ENCODE measurements at regions not wholly inside any gene's neighbourhood (a gene's known extent, or its start where the extent isn't known, plus 50 kb on each side); places are given as distances from the start of the nearest gene placed in this dataset.
"Not testable (repeated sequence)": the region's sequence is repeated elsewhere in the genome, so short reads cannot be mapped to it uniquely, and the experiment has no call there.

- CTCF ChIA-PET = no interaction called here
- Histone ChIP-seq H3K4me1 (ENCODE audit: control extremely low read depth in 1 of 4, control insufficient read depth in 4 of 4, insufficient read depth in 4 of 4, low read length in 3 of 4) (no peaks in the 10 kb centered on the region), H3K27ac (ENCODE audit: insufficient read depth in 1 of 2, low read depth in 1 of 2, low read length in 2 of 2, poor library complexity in 1 of 2, severe bottlenecking in 2 of 2) (no peak overlapping the region), H3K36me3 (ENCODE audit: control insufficient read depth in 4 of 4, insufficient read depth in 4 of 4, low read length in 3 of 4) (no peaks in the 10 kb centered on the region), H3K9me3 (ENCODE audit: control extremely low read depth in 1 of 5, control insufficient read depth in 4 of 5, insufficient read depth in 2 of 5, low read depth in 1 of 5, low read length in 4 of 5) (no peaks in the 10 kb centered on the region), H3K27me3 (replicated peaks in 2 of 5; ENCODE audit: control insufficient read depth in 4 of 5, insufficient read depth in 5 of 5, low read length in 4 of 5) (no peaks in the 10 kb centered on the region), H3K4me3 (ENCODE audit: control insufficient read depth in 1 of 7, extremely low read depth in 1 of 7, insufficient read depth in 4 of 7, low read depth in 2 of 7, low read length in 6 of 7) (no peak overlapping the region)
- DNase-seq = no peak
- WGBS (ENCODE audit: insufficient coverage) = 100% methylated on average over 3 of the region's 3 CpGs
- POLR2A ChIA-PET = no interaction called here
Observed at GRCh38 chr18:45342653-45343052, 272.6 kb upstream of the SLC14A2 start.

- H3K27ac ChIP-seq (ENCODE audit: insufficient read depth in 1 of 2, low read depth in 1 of 2, low read length in 2 of 2, poor library complexity in 1 of 2, severe bottlenecking in 2 of 2) = no peak overlapping the region
- no CpG with 5 or more reads among the region's 5 CpGs for WGBS (ENCODE audit: insufficient coverage)
- H3K36me3 ChIP-seq (ENCODE audit: control insufficient read depth in 4 of 4, insufficient read depth in 4 of 4, low read length in 3 of 4) = no peaks in the 10 kb centered on the region
- no peak for DNase-seq
- H3K4me1 ChIP-seq (ENCODE audit: control extremely low read depth in 1 of 4, control insufficient read depth in 4 of 4, insufficient read depth in 4 of 4, low read length in 3 of 4) = no peaks in the 10 kb centered on the region
- no peaks in the 10 kb centered on the region for H3K9me3 ChIP-seq (ENCODE audit: control extremely low read depth in 1 of 5, control insufficient read depth in 4 of 5, insufficient read depth in 2 of 5, low read depth in 1 of 5, low read length in 4 of 5)
- POLR2A ChIA-PET = no interaction called here
- H3K27me3 ChIP-seq (replicated peaks in 2 of 5; ENCODE audit: control insufficient read depth in 4 of 5, insufficient read depth in 5 of 5, low read length in 4 of 5) = no peaks in the 10 kb centered on the region
- H3K4me3 ChIP-seq (ENCODE audit: control insufficient read depth in 1 of 7, extremely low read depth in 1 of 7, insufficient read depth in 4 of 7, low read depth in 2 of 7, low read length in 6 of 7) = no peak overlapping the region
- CTCF ChIA-PET = no interaction called here
Observed at GRCh38 chr18:45343365-45343764, 271.9 kb upstream of the SLC14A2 start.

GRCh38 chr18:45344680-45345079 is 270.6 kb upstream of the SLC14A2 start:
- DNase-seq; H3K9me3 ChIP-seq (ENCODE audit: control extremely low read depth in 1 of 5, control insufficient read depth in 4 of 5, insufficient read depth in 2 of 5, low read depth in 1 of 5, low read length in 4 of 5); POLR2A ChIA-PET; H3K27me3 ChIP-seq (replicated peaks in 2 of 5; ENCODE audit: control insufficient read depth in 4 of 5, insufficient read depth in 5 of 5, low read length in 4 of 5); H3K27ac ChIP-seq (ENCODE audit: insufficient read depth in 1 of 2, low read depth in 1 of 2, low read length in 2 of 2, poor library complexity in 1 of 2, severe bottlenecking in 2 of 2); H3K4me1 ChIP-seq (ENCODE audit: control extremely low read depth in 1 of 4, control insufficient read depth in 4 of 4, insufficient read depth in 4 of 4, low read length in 3 of 4); H3K4me3 ChIP-seq (ENCODE audit: control insufficient read depth in 1 of 7, extremely low read depth in 1 of 7, insufficient read depth in 4 of 7, low read depth in 2 of 7, low read length in 6 of 7); H3K36me3 ChIP-seq (ENCODE audit: control insufficient read depth in 4 of 4, insufficient read depth in 4 of 4, low read length in 3 of 4): not testable (repeated sequence)
- WGBS (ENCODE audit: insufficient coverage) = 97% methylated on average over 5 of the region's 6 CpGs
- CTCF ChIA-PET = interaction anchor here (1.6 kb wide), 1 partner anchor 24 kb away, joined by 3 read pairs; no protein-coding TSS in a partner anchor

- H3K9me3 ChIP-seq (ENCODE audit: control extremely low read depth in 1 of 5, control insufficient read depth in 4 of 5, insufficient read depth in 2 of 5, low read depth in 1 of 5, low read length in 4 of 5) = no peaks in the 10 kb centered on the region
- no peaks in the 10 kb centered on the region for H3K27me3 ChIP-seq (replicated peaks in 2 of 5; ENCODE audit: control insufficient read depth in 4 of 5, insufficient read depth in 5 of 5, low read length in 4 of 5)
- ChIA-PET CTCF (no interaction called here), POLR2A (no interaction called here)
- no peak overlapping the region for H3K27ac ChIP-seq (ENCODE audit: insufficient read depth in 1 of 2, low read depth in 1 of 2, low read length in 2 of 2, poor library complexity in 1 of 2, severe bottlenecking in 2 of 2)
- WGBS (ENCODE audit: insufficient coverage) = 98% methylated on average over 4 of the region's 4 CpGs
- no peaks in the 10 kb centered on the region for H3K36me3 ChIP-seq (ENCODE audit: control insufficient read depth in 4 of 4, insufficient read depth in 4 of 4, low read length in 3 of 4)
- no peak overlapping the region for H3K4me3 ChIP-seq (ENCODE audit: control insufficient read depth in 1 of 7, extremely low read depth in 1 of 7, insufficient read depth in 4 of 7, low read depth in 2 of 7, low read length in 6 of 7)
- no peak for DNase-seq
- no peaks in the 10 kb centered on the region for H3K4me1 ChIP-seq (ENCODE audit: control extremely low read depth in 1 of 4, control insufficient read depth in 4 of 4, insufficient read depth in 4 of 4, low read length in 3 of 4)
Observed at GRCh38 chr18:45349019-45349418, 266.3 kb upstream of the SLC14A2 start.

GRCh38 chr18:45349467-45349866 is 265.8 kb upstream of the SLC14A2 start:
- Histone ChIP-seq H3K4me1 (ENCODE audit: control extremely low read depth in 1 of 4, control insufficient read depth in 4 of 4, insufficient read depth in 4 of 4, low read length in 3 of 4) (no peaks in the 10 kb centered on the region), H3K4me3 (ENCODE audit: control insufficient read depth in 1 of 7, extremely low read depth in 1 of 7, insufficient read depth in 4 of 7, low read depth in 2 of 7, low read length in 6 of 7) (no peak overlapping the region), H3K9me3 (ENCODE audit: control extremely low read depth in 1 of 5, control insufficient read depth in 4 of 5, insufficient read depth in 2 of 5, low read depth in 1 of 5, low read length in 4 of 5) (no peaks in the 10 kb centered on the region), H3K27me3 (replicated peaks in 2 of 5; ENCODE audit: control insufficient read depth in 4 of 5, insufficient read depth in 5 of 5, low read length in 4 of 5) (no peaks in the 10 kb centered on the region), H3K27ac (ENCODE audit: insufficient read depth in 1 of 2, low read depth in 1 of 2, low read length in 2 of 2, poor library complexity in 1 of 2, severe bottlenecking in 2 of 2) (no peak overlapping the region), H3K36me3 (ENCODE audit: control insufficient read depth in 4 of 4, insufficient read depth in 4 of 4, low read length in 3 of 4) (no peaks in the 10 kb centered on the region)
- DNase-seq = no peak
- CTCF ChIA-PET = no interaction called here
- WGBS (ENCODE audit: insufficient coverage) = 100% methylated on average over 2 of the region's 2 CpGs
- POLR2A ChIA-PET = no interaction called here

GRCh38 chr18:45350404-45351156 is 264.7 kb upstream of the SLC14A2 start:
- DNase-seq = no peak
- Histone ChIP-seq H3K4me1 (ENCODE audit: control extremely low read depth in 1 of 4, control insufficient read depth in 4 of 4, insufficient read depth in 4 of 4, low read length in 3 of 4) (no peaks in the 10 kb centered on the region), H3K27me3 (replicated peaks in 2 of 5; ENCODE audit: control insufficient read depth in 4 of 5, insufficient read depth in 5 of 5, low read length in 4 of 5) (no peaks in the 10 kb centered on the region), H3K27ac (ENCODE audit: insufficient read depth in 1 of 2, low read depth in 1 of 2, low read length in 2 of 2, poor library complexity in 1 of 2, severe bottlenecking in 2 of 2) (no peak overlapping the region), H3K4me3 (ENCODE audit: control insufficient read depth in 1 of 7, extremely low read depth in 1 of 7, insufficient read depth in 4 of 7, low read depth in 2 of 7, low read length in 6 of 7) (no peak overlapping the region), H3K9me3 (ENCODE audit: control extremely low read depth in 1 of 5, control insufficient read depth in 4 of 5, insufficient read depth in 2 of 5, low read depth in 1 of 5, low read length in 4 of 5) (no peaks in the 10 kb centered on the region), H3K36me3 (ENCODE audit: control insufficient read depth in 4 of 4, insufficient read depth in 4 of 4, low read length in 3 of 4) (no peaks in the 10 kb centered on the region)
- 100% methylated on average over 2 of the region's 11 CpGs for WGBS (ENCODE audit: insufficient coverage)
- POLR2A ChIA-PET = no interaction called here
- CTCF ChIA-PET = interaction anchor here (1.0 kb wide), 1 partner anchor 24 kb away, joined by 3 read pairs; no protein-coding TSS in a partner anchor

- DNase-seq = no peak
- Histone ChIP-seq H3K36me3 (ENCODE audit: control insufficient read depth in 4 of 4, insufficient read depth in 4 of 4, low read length in 3 of 4) (no peaks in the 10 kb centered on the region), H3K27me3 (replicated peaks in 2 of 5; ENCODE audit: control insufficient read depth in 4 of 5, insufficient read depth in 5 of 5, low read length in 4 of 5) (no peaks in the 10 kb centered on the region), H3K4me3 (ENCODE audit: control insufficient read depth in 1 of 7, extremely low read depth in 1 of 7, insufficient read depth in 4 of 7, low read depth in 2 of 7, low read length in 6 of 7) (no peak overlapping the region), H3K9me3 (ENCODE audit: control extremely low read depth in 1 of 5, control insufficient read depth in 4 of 5, insufficient read depth in 2 of 5, low read depth in 1 of 5, low read length in 4 of 5) (no peaks in the 10 kb centered on the region), H3K27ac (ENCODE audit: insufficient read depth in 1 of 2, low read depth in 1 of 2, low read length in 2 of 2, poor library complexity in 1 of 2, severe bottlenecking in 2 of 2) (no peak overlapping the region), H3K4me1 (ENCODE audit: control extremely low read depth in 1 of 4, control insufficient read depth in 4 of 4, insufficient read depth in 4 of 4, low read length in 3 of 4) (peaks cover 0 to 10% (median 5%) of the 10 kb centered on the region in 4 experiments)
- POLR2A ChIA-PET = no interaction called here
- CTCF ChIA-PET = no interaction called here
- WGBS (ENCODE audit: insufficient coverage) = 100% methylated on average over 4 of the region's 5 CpGs
Observed at GRCh38 chr18:45352874-45353273, 262.4 kb upstream of the SLC14A2 start.
